ENCODE measurements at regions not wholly inside any gene's neighbourhood (a gene's known extent, or its start where the extent isn't known, plus 50 kb on each side); places are given as distances from the start of the nearest gene placed in this dataset.

- no peak for DNase-seq
These were observed 87.3 kb upstream of the ZNF618 start for GRCh38 chr9:113788616-113789330.

GRCh38 chr9:113790093-113790492 is 86.0 kb upstream of the ZNF618 start:
- DNase-seq: no peak

DNA sequence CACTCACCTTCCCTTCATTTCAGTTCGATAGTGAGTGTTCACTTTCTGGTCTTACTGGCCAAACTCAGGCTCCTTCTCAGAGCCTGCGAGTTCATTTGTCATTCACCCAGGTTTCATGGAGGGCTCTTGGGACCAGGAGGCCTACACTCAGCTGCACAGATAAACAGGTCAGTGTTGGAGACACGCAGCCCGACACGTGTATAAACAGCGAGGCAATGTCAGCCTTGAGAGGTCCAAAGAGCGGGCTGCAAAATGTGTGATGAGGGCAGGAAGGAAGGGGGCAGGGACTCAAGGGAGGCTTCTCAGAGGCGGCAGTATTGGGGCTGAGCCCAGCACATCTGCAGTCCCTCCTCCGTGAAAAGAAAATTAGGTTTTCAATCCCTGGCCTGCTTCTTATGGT is 82.6 kb upstream of the ZNF618 start:
- no peak for DNase-seq

DNA sequence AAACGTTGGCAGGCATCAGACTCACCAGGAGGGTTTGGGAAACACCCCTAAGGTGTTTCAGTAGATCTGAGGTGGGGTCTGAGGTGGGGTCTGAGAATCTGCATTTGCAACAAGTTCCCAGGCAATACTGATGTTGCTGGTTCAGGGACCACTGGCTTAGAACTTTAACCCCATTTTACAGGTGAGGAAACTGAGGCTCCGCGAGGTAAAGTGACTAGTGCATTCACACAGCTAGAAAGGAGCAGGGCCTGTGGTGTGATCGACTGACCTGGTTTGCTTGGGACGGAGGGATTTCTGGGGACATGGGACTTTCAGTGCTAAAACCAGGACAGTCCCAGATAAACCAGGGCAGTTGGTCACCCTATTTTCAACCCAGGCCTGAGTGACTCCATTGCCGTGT is 81.4 kb upstream of the ZNF618 start:
- DNase-seq: no peak

DNA sequence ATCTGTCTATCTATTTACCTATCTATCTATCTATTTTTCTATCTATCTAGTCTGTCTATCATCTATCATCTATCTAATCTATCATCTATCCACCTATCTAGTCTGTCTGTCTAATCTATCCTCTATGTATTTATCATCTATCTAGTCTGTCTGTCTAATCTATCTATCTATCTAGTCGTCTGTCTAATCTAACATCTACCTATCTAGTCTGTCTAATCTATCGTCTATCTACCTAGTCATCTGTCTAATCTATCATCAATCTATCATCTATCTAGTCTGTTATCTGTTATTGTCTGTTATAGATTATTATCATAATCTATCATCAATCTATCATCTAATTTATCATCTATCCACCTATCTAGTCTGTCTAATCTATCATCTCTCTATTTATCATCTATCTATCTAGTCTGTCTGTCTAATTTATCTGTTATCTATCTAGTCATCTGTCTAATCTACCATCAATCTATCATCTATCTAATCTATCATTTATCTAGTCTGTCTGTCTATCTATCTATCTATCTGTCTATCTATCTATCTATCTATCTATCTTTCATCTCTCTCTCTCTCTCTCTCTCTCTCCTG is 80.2 kb upstream of the ZNF618 start:
- DNase-seq: no peak

- no peak for DNase-seq
These were observed 79.3 kb upstream of the ZNF618 start for GRCh38 chr9:113796646-113797426.

- no peak for DNase-seq
These were observed 77.8 kb upstream of the ZNF618 start for GRCh38 chr9:113798062-113799030.

DNA sequence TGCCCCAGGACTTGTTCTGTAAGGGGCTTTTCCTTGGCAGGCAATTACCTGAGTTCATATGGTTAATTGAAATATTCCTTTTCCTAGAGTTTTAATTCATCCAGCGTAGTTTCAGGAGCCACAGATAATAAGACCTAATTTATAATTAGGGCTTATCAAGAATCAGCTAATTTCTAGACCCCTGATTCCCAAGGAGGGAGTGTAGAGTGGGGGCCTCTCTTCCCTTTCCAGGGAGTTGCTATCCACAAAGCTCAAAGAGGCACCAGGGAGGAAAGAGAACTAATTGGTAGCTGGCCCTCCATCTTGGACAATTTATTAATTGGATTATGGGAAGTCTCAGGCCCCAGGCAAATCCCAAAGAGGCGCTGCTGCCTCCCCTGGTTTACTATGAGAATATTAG is 75.8 kb upstream of the ZNF618 start:
- no peak for DNase-seq

GRCh38 chr9:113803811-113804589 is 72.1 kb upstream of the ZNF618 start:
- no peak for DNase-seq

DNA sequence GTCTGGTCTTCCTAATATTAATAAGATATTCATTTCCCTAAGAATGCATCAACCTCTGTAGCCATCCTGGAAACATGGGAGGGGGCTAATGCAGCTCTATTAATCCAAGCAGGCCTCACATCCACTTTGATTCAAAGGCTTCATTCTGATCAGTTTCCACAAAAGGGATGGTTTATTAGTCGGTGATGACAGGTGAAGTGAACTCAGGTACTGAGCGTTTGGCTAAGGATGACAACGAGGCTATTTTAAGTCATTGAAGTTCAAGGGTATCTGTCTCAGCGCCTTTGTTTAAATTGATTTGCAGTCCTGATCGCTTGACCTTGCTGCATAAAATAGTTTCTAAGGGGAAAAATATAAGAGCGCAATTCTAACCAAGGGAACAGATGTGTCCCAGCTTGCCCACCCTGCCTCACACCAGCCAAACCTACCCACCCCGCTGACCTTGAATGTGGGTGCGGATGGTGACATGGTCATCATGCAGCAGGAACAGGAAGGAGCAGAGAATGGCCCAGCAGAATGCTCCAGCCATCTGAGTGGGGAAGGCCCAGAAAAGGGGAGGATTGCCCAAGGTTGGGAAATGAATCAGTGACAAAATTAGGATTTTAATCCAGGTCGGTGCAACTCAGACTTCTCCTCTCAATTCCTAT is 70.5 kb upstream of the ZNF618 start:
- DNase-seq: no peak

- no peak for DNase-seq
These were observed 68.7 kb upstream of the ZNF618 start for GRCh38 chr9:113807173-113808061.

DNA sequence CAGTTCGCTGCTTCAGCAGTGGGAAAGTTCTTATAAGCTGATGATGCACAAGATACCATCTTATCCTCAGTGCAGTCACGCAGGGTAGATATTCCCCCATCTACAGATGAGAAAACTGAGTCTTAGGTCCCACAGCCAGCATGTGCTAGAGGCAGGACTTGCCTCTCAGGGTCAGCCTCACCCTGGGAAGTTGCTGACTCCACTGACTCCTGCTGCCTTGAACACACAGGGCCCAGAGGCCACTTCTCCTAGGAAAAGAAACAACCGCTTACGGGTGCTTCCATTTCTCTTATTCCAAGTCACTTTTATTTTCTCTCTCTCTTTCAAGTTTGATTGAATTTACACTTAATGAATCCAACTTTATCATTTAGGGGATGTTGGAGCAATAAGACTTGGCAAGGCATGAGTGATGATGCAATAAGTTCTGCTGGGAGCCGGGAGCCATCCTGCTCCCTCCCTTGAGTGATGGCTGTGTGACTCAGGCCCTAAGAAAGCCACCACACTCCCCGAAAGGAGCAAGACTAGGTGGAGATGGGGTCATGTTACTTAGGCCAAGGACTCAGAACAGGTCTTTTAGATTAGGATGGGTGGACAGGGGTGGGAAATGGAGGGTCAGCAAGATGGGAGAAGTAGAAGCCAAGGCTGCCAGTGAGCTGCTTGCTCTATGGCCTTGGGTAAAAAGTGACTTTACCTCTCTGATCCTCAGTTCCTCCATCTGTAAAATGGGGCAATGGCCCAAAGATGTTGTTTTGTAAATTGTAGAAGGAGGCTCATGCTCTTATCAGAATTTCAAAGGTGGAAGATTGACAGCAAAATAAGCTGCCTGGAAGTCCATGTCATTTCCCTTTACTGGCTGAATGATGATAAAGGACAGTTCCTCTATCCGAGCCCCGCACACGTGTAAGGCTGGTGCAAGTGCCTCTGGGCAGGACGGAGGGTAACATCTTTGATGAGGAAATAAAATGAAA is 67.4 kb upstream of the ZNF618 start:
- no peak for DNase-seq

GRCh38 chr9:113817171-113817570 is 58.9 kb upstream of the ZNF618 start:
- no peak for DNase-seq

DNA sequence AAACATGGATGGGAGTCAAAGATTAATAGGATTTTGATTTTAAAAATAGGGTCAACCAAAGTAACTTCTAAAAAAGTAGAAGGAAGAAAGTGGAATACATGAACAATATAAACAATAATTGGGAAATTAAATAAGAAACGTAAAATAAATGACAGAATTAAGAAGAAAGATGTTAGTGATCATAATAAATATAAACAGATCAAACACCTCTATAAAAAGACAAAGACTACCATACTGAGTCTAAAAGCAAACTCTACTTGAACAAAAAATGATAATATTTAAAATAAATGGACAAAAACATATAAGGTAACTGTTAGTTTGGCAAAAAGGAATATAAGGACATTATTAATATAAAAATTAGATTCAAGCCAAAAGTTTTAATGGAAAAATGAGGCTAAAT is 57.7 kb upstream of the ZNF618 start:
- no peak for DNase-seq

- DNase-seq: no peak
These were observed 53.8 kb upstream of the ZNF618 start for GRCh38 chr9:113822315-113822714.

DNA sequence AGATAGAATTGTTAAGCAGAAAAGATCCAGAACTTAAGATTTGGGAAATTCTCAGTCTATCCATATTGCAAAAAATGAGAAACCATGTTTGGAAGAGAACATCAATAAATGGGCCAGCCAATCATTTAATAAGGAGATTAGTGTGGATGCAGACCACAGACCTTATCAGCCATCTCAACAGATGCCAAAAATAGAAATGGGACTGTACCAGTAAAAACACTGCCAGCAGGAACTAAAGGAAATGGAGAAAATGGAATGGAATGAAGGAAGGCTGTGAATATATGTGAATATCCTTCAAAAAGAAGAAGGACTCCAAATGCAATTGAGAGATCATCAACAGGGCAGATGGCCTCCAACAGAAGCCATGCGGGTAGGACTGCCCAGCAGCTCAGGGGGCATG is 52.7 kb upstream of the ZNF618 start:
- no peak for DNase-seq
